ENCODE measurements at regions not wholly inside any gene's neighbourhood (a gene's known extent, or its start where the extent isn't known, plus 50 kb on each side); places are given as distances from the start of the nearest gene placed in this dataset.
"Not testable (repeated sequence)": the region's sequence is repeated elsewhere in the genome, so short reads cannot be mapped to it uniquely, and the experiment has no call there.

DNA sequence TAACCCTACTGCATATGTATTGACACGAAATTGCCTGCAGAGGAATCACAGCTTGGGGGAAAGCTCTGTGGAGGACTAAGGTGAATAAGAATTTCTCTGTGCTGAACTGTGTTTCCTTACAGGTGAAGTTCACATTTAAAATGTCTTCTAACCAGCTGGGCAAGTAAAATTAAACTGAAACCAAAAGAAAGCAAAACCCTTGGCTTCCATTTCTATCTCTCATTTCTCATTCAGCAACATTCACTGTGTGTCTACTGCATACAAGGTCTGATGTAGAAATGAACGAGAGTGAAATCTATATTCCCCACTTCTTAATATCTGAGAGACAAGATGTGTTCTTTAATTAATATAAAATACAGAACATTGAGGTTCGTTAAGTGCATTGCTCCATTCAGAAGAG is 397.3 kb downstream of the SOX11 start:
- Mint-ChIP-seq H3K36me3 (no peaks in the 10 kb centered on the region), H3K4me1 (no peaks in the 10 kb centered on the region), H3K4me3 (no peak overlapping the region), H3K9me3 (ENCODE audit: low read depth) (peaks cover 3% of the 10 kb centered on the region), H3K27me3 (no peaks in the 10 kb centered on the region), H3K27ac (no peak overlapping the region)
- no peak for DNase-seq
- ATAC-seq, result no peak
- CTCF ChIA-PET, result no interaction called here

DNA sequence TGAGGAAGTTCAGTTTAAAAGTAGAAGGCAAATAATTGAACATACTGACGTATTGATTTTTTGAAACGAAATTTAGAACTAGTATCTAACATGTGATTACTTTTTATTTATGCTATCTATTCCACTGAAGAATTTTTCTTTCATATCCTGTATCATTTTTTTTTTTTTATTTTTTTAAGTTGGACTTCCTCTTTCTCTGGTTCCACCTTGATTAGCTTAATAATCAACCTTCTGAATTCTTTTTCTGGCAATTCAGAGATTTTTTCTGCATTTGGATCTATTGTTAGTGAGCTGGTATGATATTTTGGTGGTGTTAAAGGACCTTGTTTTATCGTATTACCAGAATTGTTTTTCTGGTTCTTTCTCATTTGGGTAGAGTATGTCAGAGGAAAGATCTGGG is 411.2 kb downstream of the SOX11 start:
- H3K27me3 Mint-ChIP-seq, result no peaks in the 10 kb centered on the region
- no peaks in the 10 kb centered on the region for H3K36me3 Mint-ChIP-seq
- H3K27ac Mint-ChIP-seq, result no peak overlapping the region
- peaks cover 12% of the 10 kb centered on the region for H3K9me3 Mint-ChIP-seq (ENCODE audit: low read depth)
- no peaks in the 10 kb centered on the region for H3K4me1 Mint-ChIP-seq
- DNase-seq (no peak), ATAC-seq (no peak)
- CTCF ChIA-PET, result no interaction called here
- no peak overlapping the region for H3K4me3 Mint-ChIP-seq

DNA sequence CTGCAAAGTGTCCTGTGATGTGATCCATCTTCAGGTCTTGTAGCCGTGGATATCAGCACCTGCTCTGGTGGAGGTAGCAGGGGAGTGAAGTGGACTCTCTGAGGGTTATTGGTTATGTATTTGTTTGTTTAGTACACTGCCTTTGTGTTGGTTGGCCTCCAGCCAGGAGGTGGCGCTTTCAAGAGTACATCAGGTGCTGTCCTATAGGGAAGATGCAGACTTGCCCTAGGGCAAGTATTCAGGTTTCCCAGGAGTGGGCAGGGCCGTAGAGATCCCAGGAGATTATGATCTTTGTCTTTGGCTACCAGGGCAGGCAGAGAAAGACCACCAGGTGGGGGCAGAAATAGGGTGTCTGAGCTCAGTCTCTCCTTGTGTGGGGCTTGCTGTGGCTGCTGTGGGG is 411.8 kb downstream of the SOX11 start:
- Mint-ChIP-seq H3K27ac (no peak overlapping the region), H3K36me3 (no peaks in the 10 kb centered on the region), H3K4me1 (no peaks in the 10 kb centered on the region), H3K4me3 (no peak overlapping the region), H3K9me3 (ENCODE audit: low read depth) (peaks cover 10% of the 10 kb centered on the region), H3K27me3 (no peaks in the 10 kb centered on the region)
- ATAC-seq (no peak), DNase-seq (no peak)
- CTCF ChIA-PET, result no interaction called here

DNA sequence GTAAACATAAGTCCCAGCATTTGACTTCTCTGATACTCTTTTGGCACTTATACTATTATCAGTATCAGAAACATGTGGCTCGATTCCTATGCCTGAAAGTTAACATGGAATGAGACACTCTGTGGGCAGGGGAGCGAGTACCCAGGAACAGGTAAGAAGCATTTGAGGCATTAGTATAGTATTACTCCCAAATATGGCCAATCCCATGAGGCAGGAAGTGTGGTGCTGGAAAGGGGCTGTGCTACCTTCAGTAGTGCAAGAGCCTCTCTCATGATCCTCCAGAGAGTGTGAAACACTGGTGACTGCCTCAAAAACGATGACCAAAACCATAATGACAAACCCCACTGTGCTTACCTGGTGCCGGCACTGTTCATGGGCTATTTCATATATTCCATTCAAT is 415.1 kb downstream of the SOX11 start:
- H3K4me3 Mint-ChIP-seq, result no peak overlapping the region
- ATAC-seq (no peak), DNase-seq (no peak)
- H3K36me3 Mint-ChIP-seq, result no peaks in the 10 kb centered on the region
- no peak overlapping the region for H3K27ac Mint-ChIP-seq
- peaks cover 3% of the 10 kb centered on the region for H3K9me3 Mint-ChIP-seq (ENCODE audit: low read depth)
- H3K27me3 Mint-ChIP-seq, result no peaks in the 10 kb centered on the region
- H3K4me1 Mint-ChIP-seq, result no peaks in the 10 kb centered on the region
- CTCF ChIA-PET, result no interaction called here

DNA sequence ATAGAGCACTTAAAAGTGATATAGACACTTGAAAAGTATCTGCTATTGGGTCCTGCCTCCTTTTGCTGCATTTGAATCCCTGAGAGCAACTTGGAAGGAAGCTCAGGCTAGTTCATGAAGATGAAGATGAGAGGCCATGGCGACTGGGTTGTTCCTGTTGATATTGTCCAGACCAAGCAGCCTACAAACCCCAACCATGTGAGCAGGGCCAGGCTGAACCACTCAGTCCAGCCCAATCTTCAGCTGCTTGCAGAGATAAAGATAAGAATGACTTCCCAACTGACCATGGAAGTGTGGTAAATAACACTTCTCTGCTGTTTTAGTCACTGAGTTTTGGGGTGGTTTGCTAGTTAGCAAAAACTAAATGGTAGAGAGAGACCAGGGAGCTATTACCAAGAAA is 417.6 kb downstream of the SOX11 start:
- H3K9me3 Mint-ChIP-seq (ENCODE audit: low read depth), result no peaks in the 10 kb centered on the region
- H3K27me3 Mint-ChIP-seq, result no peaks in the 10 kb centered on the region
- no peak overlapping the region for H3K27ac Mint-ChIP-seq
- no peaks in the 10 kb centered on the region for H3K36me3 Mint-ChIP-seq
- CTCF ChIA-PET, result no interaction called here
- H3K4me3 Mint-ChIP-seq, result no peak overlapping the region
- no peak for ATAC-seq
- no peak for DNase-seq
- no peaks in the 10 kb centered on the region for H3K4me1 Mint-ChIP-seq

DNA sequence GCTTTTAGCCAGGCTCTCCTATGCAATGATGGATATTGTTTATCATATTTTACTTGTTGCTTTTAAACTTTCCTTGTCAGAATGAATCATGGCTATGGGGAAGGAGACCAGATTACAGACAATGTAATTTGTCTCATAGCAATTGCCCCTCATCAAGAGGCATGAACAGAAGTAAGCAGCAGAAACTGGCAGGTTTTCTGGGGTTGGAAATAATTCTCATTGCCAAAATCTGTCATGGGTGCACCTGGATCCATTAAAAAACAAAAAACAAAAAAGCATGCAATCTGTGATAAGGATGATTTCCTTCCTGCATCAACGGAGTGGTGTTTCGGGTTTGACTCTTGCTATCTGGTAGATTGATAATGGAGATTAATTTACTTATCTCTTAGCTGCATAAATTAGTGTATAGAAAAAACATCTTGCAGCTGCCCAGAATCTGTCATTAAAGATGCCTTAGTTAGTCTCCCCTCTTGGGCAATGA is 419.6 kb downstream of the SOX11 start:
- Mint-ChIP-seq H3K27me3 (no peaks in the 10 kb centered on the region), H3K27ac (no peak overlapping the region), H3K9me3 (ENCODE audit: low read depth) (no peaks in the 10 kb centered on the region), H3K4me1 (no peaks in the 10 kb centered on the region), H3K4me3 (no peak overlapping the region), H3K36me3 (no peaks in the 10 kb centered on the region)
- DNase-seq, result no peak
- CTCF ChIA-PET, result no interaction called here
- ATAC-seq, result no peak

DNA sequence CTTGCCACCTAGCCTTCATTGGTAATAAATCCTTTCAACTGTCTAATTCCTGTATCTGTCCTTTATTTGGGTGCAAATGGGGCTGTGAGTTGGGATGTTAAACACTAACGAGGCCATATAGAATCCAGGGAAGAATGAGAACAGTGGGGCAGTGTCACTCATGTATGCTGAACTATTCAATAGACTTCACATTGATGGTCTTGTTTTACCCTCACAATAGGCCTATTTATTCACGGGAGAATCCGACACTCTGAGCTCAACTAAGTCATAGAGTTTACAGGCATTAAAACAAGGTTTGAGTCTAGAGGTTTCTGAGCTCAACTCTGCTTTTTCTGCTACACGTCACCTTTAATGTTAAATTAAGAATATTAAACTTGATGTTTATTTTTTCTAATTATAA is 421.6 kb downstream of the SOX11 start:
- DNase-seq (no peak), ATAC-seq (no peak)
- no peak overlapping the region for H3K4me3 Mint-ChIP-seq
- CTCF ChIA-PET, result no interaction called here
- H3K36me3 Mint-ChIP-seq, result no peaks in the 10 kb centered on the region
- H3K9me3 Mint-ChIP-seq (ENCODE audit: low read depth), result no peaks in the 10 kb centered on the region
- no peaks in the 10 kb centered on the region for H3K27me3 Mint-ChIP-seq
- no peak overlapping the region for H3K27ac Mint-ChIP-seq
- H3K4me1 Mint-ChIP-seq, result no peaks in the 10 kb centered on the region

DNA sequence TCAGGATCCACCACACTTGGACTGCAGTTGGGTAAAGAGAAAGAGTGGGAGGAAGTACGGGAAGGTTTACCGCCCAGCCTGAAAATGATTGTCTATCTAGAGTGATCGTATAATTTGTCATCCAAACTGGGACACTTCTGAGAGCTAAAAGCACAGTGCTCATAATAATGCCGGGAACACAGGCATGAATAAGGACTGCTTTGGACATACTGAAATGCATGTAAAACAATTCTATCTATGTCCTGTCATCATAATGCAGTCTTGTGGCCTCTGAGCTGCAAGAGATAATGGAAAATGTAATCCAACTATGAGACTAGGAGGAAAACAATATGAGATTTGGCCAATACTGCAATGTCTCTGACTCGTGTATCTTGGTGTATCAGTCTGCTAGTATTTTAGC is 435.5 kb downstream of the SOX11 start:
- H3K9me3 Mint-ChIP-seq (ENCODE audit: low read depth), result peaks cover 2% of the 10 kb centered on the region
- H3K4me1 Mint-ChIP-seq, result no peaks in the 10 kb centered on the region
- H3K27ac Mint-ChIP-seq, result no peak overlapping the region
- ATAC-seq (no peak), DNase-seq (no peak)
- no peak overlapping the region for H3K4me3 Mint-ChIP-seq
- no peaks in the 10 kb centered on the region for H3K36me3 Mint-ChIP-seq
- CTCF ChIA-PET, result no interaction called here
- H3K27me3 Mint-ChIP-seq, result no peaks in the 10 kb centered on the region

DNA sequence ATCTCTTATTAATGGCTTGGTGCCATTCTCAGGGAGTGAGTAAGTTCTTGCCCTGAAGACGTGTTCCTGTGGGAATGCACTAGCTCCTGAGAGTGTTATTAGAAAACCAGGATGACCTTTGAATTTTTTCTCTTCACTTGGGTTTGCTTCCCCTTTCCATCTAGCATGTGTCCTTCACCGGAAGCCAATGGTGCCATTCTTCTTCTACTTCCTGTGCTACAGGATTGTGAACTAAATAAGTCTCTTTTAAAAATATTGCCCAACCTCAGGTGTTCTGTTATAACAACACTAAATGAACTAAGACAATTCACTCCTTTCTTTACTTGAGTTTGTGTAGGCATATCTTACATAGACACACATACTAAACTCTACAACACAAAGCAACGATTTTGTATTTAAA is 447.0 kb downstream of the SOX11 start:
- Mint-ChIP-seq H3K27me3 (no peaks in the 10 kb centered on the region), H3K4me3 (no peak overlapping the region), H3K36me3 (no peaks in the 10 kb centered on the region), H3K4me1 (no peaks in the 10 kb centered on the region), H3K9me3 (ENCODE audit: low read depth) (no peaks in the 10 kb centered on the region), H3K27ac (no peak overlapping the region)
- ATAC-seq (no peak), DNase-seq (no peak)
- CTCF ChIA-PET, result no interaction called here

DNA sequence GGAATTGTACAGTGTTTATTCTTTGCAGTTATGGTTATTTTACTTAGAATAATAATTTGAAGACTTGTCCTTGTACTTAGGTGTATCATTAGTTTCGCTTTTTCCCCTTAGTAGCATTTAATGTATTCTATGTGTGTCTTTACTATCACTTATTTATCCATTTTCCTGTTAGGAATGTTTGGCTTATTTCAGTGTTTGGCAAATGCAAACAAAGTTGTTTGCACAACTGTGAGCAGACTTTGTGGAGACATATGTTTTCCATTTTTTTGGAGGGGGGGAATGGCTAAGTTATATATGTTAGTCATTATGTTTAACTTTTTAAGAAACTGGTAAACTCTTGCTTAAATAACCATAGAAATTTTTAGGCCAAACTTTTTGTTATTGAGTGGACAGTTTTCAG is 447.7 kb downstream of the SOX11 start:
- Mint-ChIP-seq H3K9me3 (ENCODE audit: low read depth) (peaks cover under 1% of the 10 kb centered on the region), H3K36me3 (no peaks in the 10 kb centered on the region), H3K27me3 (no peaks in the 10 kb centered on the region), H3K27ac (no peak overlapping the region), H3K4me3 (no peak overlapping the region), H3K4me1 (no peaks in the 10 kb centered on the region)
- CTCF ChIA-PET, result no interaction called here
- DNase-seq, result no peak
- ATAC-seq, result no peak

DNA sequence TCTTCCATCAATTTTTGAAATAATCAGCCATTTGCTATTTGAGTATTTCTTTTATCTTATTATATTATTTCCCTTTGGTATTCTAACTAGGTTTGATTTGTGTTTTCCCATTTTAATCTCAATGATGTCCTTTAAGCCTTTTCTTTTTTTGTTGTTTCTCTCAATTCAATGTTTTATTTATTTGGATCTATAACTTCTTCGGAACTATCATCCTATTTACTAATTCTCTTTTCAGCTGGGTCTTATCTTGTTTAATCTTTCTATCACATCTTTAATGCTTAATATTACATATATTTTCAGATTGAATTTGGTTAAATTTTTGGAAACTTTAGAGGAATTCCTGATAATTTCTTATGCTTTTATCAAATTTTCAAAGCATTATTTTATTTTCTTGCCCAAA is 448.3 kb downstream of the SOX11 start:
- Mint-ChIP-seq H3K27ac (no peak overlapping the region), H3K4me3 (no peak overlapping the region), H3K4me1 (no peaks in the 10 kb centered on the region), H3K27me3 (no peaks in the 10 kb centered on the region), H3K9me3 (ENCODE audit: low read depth) (peaks cover 3% of the 10 kb centered on the region), H3K36me3 (no peaks in the 10 kb centered on the region)
- DNase-seq (no peak), ATAC-seq (no peak)
- CTCF ChIA-PET, result no interaction called here

DNA sequence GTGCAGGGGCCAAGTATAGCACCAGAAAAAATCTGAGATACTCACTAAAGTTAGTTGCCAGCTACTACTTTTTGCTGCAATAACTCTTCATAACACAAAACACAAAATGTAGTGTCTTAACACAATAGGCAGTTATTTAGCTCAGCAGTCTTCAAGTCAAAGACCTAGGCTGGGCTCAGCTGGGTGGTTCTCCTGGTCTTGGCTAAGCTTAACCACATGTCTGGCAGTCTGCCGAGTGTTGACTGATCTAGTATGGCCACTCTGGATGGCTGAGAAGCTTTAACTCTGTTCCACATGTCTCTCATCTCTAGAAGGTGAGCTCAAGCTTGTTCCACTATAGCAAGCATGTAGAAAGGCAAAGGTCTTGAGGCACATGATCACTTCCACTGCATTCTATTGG is 451.6 kb downstream of the SOX11 start:
- CTCF ChIA-PET, result no interaction called here
- H3K9me3 Mint-ChIP-seq (ENCODE audit: low read depth), result peaks cover 3% of the 10 kb centered on the region
- H3K4me3 Mint-ChIP-seq, result no peak overlapping the region
- no peak for DNase-seq
- no peaks in the 10 kb centered on the region for H3K4me1 Mint-ChIP-seq
- ATAC-seq, result no peak
- H3K36me3 Mint-ChIP-seq, result no peaks in the 10 kb centered on the region
- H3K27ac Mint-ChIP-seq, result no peak overlapping the region
- H3K27me3 Mint-ChIP-seq, result no peaks in the 10 kb centered on the region

DNA sequence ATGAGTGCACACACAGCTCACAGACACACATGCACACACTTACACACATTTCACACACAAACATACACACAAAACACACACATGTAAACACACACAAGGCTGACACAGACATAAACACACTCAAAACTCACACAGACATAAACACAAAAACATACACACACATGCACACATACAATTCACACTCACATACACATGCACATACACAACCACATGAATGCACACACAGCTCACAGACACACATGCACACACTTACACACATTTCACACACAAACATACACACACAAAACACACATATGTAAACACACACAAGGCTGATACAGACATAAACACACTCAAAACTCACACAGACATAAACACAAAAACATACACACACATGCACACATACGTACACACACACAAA is 455.0 kb downstream of the SOX11 start:
- CTCF ChIA-PET; H3K36me3 Mint-ChIP-seq; H3K27me3 Mint-ChIP-seq; DNase-seq; H3K9me3 Mint-ChIP-seq (ENCODE audit: low read depth); H3K4me3 Mint-ChIP-seq; H3K4me1 Mint-ChIP-seq; ATAC-seq; H3K27ac Mint-ChIP-seq: not testable (repeated sequence)

DNA sequence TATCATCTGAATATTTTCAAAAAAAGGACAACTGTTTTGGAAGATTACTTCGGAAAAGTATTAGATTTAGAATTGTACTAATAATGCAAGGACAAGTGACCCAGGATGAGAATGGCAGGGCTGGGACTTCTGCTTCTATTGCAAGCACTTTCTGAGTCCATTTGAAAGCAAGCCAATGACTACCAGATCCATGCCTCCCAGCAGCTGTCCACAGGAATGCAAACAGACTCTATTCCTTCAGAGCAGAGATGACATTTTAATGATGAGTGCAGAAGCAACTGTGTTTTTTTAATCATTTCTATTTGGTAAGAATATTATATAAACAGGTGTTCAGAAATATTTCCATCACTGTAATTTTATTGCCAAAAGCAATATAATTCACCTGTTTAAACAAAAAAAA is 456.7 kb downstream of the SOX11 start:
- no peaks in the 10 kb centered on the region for H3K27me3 Mint-ChIP-seq
- no peak overlapping the region for H3K4me3 Mint-ChIP-seq
- CTCF ChIA-PET, result no interaction called here
- no peaks in the 10 kb centered on the region for H3K36me3 Mint-ChIP-seq
- no peak overlapping the region for H3K27ac Mint-ChIP-seq
- H3K4me1 Mint-ChIP-seq, result no peaks in the 10 kb centered on the region
- H3K9me3 Mint-ChIP-seq (ENCODE audit: low read depth), result peaks cover 3% of the 10 kb centered on the region
- DNase-seq, result no peak
- no peak for ATAC-seq

DNA sequence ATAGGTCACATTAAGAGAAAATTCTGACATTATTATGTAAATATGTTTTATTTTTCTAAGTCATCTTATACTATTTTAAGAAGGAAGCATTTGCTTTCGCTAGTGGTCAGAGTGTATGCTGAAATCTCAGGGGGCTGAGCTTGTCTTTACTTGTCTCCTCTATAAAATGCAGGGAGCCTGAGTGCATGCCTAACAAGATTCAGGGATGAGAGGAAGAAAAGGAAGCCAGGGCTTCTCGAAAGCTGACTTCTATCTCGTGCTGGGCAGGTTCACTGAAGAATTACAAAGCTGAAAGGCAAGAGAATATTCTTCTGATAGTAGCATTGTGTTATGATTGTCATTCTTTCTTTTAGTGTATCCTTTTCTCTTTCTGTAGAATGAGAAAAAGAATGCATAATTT is 467.4 kb downstream of the SOX11 start:
- ATAC-seq (no peak), DNase-seq (no peak)
- Mint-ChIP-seq H3K9me3 (ENCODE audit: low read depth) (peaks cover 2% of the 10 kb centered on the region), H3K4me1 (no peaks in the 10 kb centered on the region), H3K27me3 (no peaks in the 10 kb centered on the region), H3K36me3 (no peaks in the 10 kb centered on the region), H3K27ac (no peak overlapping the region), H3K4me3 (no peak overlapping the region)
- CTCF ChIA-PET, result no interaction called here

Data from activated CD8-positive, alpha-beta memory T cell treated with anti-CD3 and anti-CD28 coated beads, Interleukin-2, amount 10 ng/mL, durations not matched to agents 7 days and 5 days (primary cell).